ENCODE measurements at regions not wholly inside any gene's neighbourhood (a gene's known extent, or its start where the extent isn't known, plus 50 kb on each side); places are given as distances from the start of the nearest gene placed in this dataset.

DNA sequence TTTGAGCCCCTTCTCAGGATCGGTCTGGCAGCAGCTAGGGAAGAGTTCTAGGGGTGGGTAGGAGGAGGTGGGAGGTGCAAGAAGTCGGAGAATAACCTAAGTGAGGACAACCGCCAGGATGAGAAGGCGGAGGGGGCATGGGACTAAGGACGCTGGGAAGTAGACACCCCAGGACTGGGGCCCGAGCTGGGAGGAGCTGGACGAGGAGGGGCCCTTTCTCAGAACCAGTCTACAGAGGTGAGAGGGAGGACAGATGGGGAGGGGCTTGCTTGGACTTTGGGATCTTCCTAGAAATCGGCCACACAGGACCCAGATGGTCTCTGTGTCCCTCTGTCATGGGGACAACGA is 90.0 kb upstream of the MYL10 start:
- no peak overlapping the region for H3K9ac ChIP-seq (ENCODE audit: low read length)

DNA sequence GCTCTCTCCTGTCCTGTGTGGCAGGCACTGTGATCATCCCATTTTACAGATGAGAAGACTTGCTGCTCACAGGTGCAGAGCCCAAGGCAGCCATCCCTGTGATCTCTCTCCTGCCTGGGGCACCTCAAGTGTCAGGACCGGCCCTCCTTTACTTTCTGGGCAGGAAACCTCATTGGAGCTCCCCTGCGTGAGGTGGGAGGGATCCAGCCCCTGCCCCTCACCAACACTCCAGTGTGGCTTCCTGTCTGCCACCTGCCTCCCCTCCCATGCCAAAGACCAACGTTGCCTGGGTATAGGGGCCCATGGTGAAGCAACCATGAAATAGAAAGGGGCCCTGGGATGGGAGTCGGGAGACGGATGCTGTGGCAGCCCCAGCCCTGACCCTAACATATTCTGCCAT is 91.2 kb upstream of the MYL10 start:
- H2AFZ ChIP-seq (ENCODE audit: low read depth, low read length) = no peak overlapping the region

More for the DNA sequence above, 90.0 kb upstream of the MYL10 start:
- Histone ChIP-seq H3K27me3 (ENCODE audit: low read depth, low read length) (no peaks in the 10 kb centered on the region), H3K9me3 (ENCODE audit: insufficient read depth, low read length) (no peaks in the 10 kb centered on the region), H2AFZ (ENCODE audit: low read depth, low read length) (no peak overlapping the region), H4K20me1 (ENCODE audit: insufficient read depth, low read length) (no peaks in the 10 kb centered on the region), H3K36me3 (replicated peaks; ENCODE audit: low read depth, low read length) (no peaks in the 10 kb centered on the region), H3K79me2 (ENCODE audit: low read length) (no peaks in the 10 kb centered on the region), H3K4me3 (ENCODE audit: low read length) (no peak overlapping the region), H3K4me2 (ENCODE audit: low read length) (no peak overlapping the region), H3K27ac (ENCODE audit: low read length) (no peak overlapping the region), H3K4me1 (ENCODE audit: low read length) (no peaks in the 10 kb centered on the region)
- TF ChIP-seq, protein P1, sequence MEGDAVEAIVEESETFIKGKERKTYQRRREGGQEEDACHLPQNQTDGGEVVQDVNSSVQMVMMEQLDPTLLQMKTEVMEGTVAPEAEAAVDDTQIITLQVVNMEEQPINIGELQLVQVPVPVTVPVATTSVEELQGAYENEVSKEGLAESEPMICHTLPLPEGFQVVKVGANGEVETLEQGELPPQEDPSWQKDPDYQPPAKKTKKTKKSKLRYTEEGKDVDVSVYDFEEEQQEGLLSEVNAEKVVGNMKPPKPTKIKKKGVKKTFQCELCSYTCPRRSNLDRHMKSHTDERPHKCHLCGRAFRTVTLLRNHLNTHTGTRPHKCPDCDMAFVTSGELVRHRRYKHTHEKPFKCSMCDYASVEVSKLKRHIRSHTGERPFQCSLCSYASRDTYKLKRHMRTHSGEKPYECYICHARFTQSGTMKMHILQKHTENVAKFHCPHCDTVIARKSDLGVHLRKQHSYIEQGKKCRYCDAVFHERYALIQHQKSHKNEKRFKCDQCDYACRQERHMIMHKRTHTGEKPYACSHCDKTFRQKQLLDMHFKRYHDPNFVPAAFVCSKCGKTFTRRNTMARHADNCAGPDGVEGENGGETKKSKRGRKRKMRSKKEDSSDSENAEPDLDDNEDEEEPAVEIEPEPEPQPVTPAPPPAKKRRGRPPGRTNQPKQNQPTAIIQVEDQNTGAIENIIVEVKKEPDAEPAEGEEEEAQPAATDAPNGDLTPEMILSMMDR (IDR thresholded peaks at IDR 0.05; ENCODE audit: low read depth, low read length) = no peak

DNA sequence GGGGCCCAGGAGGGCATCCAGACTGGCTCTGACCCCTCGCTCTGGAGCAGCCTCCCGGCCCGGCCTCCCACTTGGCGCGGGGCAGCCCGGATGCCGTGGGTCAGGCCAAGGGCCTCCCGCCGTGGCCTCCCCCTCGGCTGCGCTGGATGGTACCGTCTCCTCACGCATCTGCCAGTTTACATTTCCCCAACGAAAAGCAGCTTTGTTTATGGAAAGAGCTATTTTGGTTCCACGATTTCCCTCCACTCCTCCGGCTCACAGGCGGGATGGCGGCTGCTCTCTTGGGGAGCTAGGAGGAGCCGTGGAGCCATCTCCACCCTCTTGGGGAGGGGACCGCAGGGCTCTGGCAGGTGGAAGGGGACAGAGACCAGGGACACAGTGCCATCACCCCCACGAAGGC is 93.2 kb upstream of the MYL10 start:
- no peak overlapping the region for H3K27ac ChIP-seq (ENCODE audit: low read length)
- TF ChIP-seq, protein P1 (IDR thresholded peaks at IDR 0.05; ENCODE audit: low read depth, low read length) = no peak
- no peak for TF ChIP-seq EZH2phosphoT487 (IDR thresholded peaks at IDR 0.05; ENCODE audit: low read depth)
- H3K9me3 ChIP-seq (ENCODE audit: insufficient read depth, low read length) = no peaks in the 10 kb centered on the region
- 0 out of 2 replicates have a peak, but pooled peaks cover 4% of the 10 kb centered on the region for H3K27me3 ChIP-seq (ENCODE audit: low read depth, low read length)
- H4K20me1 ChIP-seq (ENCODE audit: insufficient read depth, low read length) = no peaks in the 10 kb centered on the region
- no peaks in the 10 kb centered on the region for H3K79me2 ChIP-seq (ENCODE audit: low read length)
- no peak overlapping the region for H3K4me2 ChIP-seq (ENCODE audit: low read length)
- H3K9ac ChIP-seq (ENCODE audit: low read length) = no peak overlapping the region
- no peak overlapping the region for H2AFZ ChIP-seq (ENCODE audit: low read depth, low read length)
- H3K4me1 ChIP-seq (ENCODE audit: low read length) = no peaks in the 10 kb centered on the region
- no peak overlapping the region for H3K4me3 ChIP-seq (ENCODE audit: low read length)
- H3K36me3 ChIP-seq (replicated peaks; ENCODE audit: low read depth, low read length) = no peaks in the 10 kb centered on the region

More for the DNA sequence above, 91.2 kb upstream of the MYL10 start:
- Histone ChIP-seq H3K4me2 (ENCODE audit: low read length) (no peak overlapping the region), H3K4me3 (ENCODE audit: low read length) (no peak overlapping the region), H3K4me1 (ENCODE audit: low read length) (no peaks in the 10 kb centered on the region), H4K20me1 (ENCODE audit: insufficient read depth, low read length) (no peaks in the 10 kb centered on the region), H3K36me3 (replicated peaks; ENCODE audit: low read depth, low read length) (no peaks in the 10 kb centered on the region), H3K27ac (ENCODE audit: low read length) (no peak overlapping the region), H3K79me2 (ENCODE audit: low read length) (no peaks in the 10 kb centered on the region), H3K27me3 (ENCODE audit: low read depth, low read length) (no peaks in the 10 kb centered on the region), H3K9me3 (ENCODE audit: insufficient read depth, low read length) (no peaks in the 10 kb centered on the region), H3K9ac (ENCODE audit: low read length) (no peak overlapping the region)
- no peak for TF ChIP-seq EZH2phosphoT487 (IDR thresholded peaks at IDR 0.05; ENCODE audit: low read depth)
- TF ChIP-seq, protein P1 (IDR thresholded peaks at IDR 0.05; ENCODE audit: low read depth, low read length) = no peak

DNA sequence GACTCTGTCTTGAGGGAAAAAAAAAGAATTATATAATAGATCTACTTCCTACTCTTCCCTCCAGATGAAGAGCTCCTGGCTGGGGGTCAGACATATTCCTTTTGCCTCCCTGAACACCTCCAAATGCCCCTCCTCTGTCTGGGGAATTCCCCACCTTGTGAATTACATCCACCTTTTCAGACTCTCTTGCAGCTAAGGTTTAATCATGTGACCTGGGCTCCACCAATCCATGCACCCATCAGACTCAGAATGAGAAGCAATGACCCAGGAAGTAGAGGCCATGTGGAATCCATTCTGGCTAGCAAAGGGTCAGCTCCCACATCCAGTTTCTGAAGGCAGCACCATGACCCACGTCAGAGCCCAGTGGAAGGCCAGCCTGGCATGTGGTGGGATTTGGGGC is 93.6 kb upstream of the CUX1 start:
- H3K27ac ChIP-seq (ENCODE audit: low read length) = no peak overlapping the region
- TF ChIP-seq, protein P1 (IDR thresholded peaks at IDR 0.05; ENCODE audit: low read depth, low read length) = no peak
- no peak for TF ChIP-seq EZH2phosphoT487 (IDR thresholded peaks at IDR 0.05; ENCODE audit: low read depth)
- H3K79me2 ChIP-seq (ENCODE audit: low read length) = no peaks in the 10 kb centered on the region

More for the DNA sequence above, 93.6 kb upstream of the CUX1 start:
- no peaks in the 10 kb centered on the region for H4K20me1 ChIP-seq (ENCODE audit: insufficient read depth, low read length)
- H3K9me3 ChIP-seq (ENCODE audit: insufficient read depth, low read length) = no peaks in the 10 kb centered on the region
- H3K36me3 ChIP-seq (replicated peaks; ENCODE audit: low read depth, low read length) = no peaks in the 10 kb centered on the region
- H3K27me3 ChIP-seq (ENCODE audit: low read depth, low read length) = 0 out of 2 replicates have a peak, but pooled peaks cover 4% of the 10 kb centered on the region
- H3K4me1 ChIP-seq (ENCODE audit: low read length) = no peaks in the 10 kb centered on the region
- no peak overlapping the region for H3K4me2 ChIP-seq (ENCODE audit: low read length)
- no peak overlapping the region for H2AFZ ChIP-seq (ENCODE audit: low read depth, low read length)
- no peak overlapping the region for H3K4me3 ChIP-seq (ENCODE audit: low read length)
- H3K9ac ChIP-seq (ENCODE audit: low read length) = no peak overlapping the region

Measured in OCI-LY3 (cell line).